ENCODE measurements at regions not wholly inside any gene's neighbourhood (a gene's known extent, or its start where the extent isn't known, plus 50 kb on each side); places are given as distances from the start of the nearest gene placed in this dataset.

DNA sequence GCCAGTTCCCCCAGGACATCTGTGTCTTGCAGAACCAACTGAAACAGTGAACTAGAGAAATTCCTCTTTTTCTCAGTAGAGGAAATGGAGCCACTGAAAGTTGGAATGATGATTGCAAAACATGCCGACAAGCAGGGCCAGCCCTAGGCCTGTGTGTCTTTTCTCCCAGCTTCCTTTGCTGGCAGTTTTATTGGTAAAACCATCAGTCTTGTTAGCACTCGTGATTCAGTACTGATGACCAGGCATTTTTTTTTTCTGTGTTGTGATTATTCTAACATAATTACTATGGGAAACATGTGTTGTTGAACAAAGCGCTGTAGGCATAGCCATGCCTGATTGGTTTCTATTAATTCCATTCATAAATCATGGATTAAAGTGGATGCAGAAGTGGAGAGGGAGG is 620.7 kb downstream of the AACS start:
- TF ChIP-seq CEBPB (IDR thresholded peaks at IDR 0.05) (no peak), EP300 (IDR thresholded peaks at IDR 0.05; ENCODE audit: borderline replicate concordance) (no peak), EGR1 (IDR thresholded peaks at IDR 0.05) (no peak), MAX (IDR thresholded peaks at IDR 0.05) (no peak), ZBTB7A (IDR thresholded peaks at IDR 0.05; ENCODE audit: low read depth) (no peak), TEAD4 (IDR thresholded peaks at IDR 0.05) (no peak), NFIC (IDR thresholded peaks at IDR 0.05) (no peak), RAD21 (IDR thresholded peaks at IDR 0.05; ENCODE audit: low read depth) (no peak), TCF12 (IDR thresholded peaks at IDR 0.05; ENCODE audit: low read depth) (no peak)
- TF ChIP-seq, protein P1, sequence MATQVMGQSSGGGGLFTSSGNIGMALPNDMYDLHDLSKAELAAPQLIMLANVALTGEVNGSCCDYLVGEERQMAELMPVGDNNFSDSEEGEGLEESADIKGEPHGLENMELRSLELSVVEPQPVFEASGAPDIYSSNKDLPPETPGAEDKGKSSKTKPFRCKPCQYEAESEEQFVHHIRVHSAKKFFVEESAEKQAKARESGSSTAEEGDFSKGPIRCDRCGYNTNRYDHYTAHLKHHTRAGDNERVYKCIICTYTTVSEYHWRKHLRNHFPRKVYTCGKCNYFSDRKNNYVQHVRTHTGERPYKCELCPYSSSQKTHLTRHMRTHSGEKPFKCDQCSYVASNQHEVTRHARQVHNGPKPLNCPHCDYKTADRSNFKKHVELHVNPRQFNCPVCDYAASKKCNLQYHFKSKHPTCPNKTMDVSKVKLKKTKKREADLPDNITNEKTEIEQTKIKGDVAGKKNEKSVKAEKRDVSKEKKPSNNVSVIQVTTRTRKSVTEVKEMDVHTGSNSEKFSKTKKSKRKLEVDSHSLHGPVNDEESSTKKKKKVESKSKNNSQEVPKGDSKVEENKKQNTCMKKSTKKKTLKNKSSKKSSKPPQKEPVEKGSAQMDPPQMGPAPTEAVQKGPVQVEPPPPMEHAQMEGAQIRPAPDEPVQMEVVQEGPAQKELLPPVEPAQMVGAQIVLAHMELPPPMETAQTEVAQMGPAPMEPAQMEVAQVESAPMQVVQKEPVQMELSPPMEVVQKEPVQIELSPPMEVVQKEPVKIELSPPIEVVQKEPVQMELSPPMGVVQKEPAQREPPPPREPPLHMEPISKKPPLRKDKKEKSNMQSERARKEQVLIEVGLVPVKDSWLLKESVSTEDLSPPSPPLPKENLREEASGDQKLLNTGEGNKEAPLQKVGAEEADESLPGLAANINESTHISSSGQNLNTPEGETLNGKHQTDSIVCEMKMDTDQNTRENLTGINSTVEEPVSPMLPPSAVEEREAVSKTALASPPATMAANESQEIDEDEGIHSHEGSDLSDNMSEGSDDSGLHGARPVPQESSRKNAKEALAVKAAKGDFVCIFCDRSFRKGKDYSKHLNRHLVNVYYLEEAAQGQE (IDR thresholded peaks at IDR 0.05; ENCODE audit: low read depth), result no peak

- no peak for TF ChIP-seq CEBPB (IDR thresholded peaks at IDR 0.05)
- TF ChIP-seq ZBTB7A (IDR thresholded peaks at IDR 0.05; ENCODE audit: low read depth), result no peak
- TF ChIP-seq TCF12 (IDR thresholded peaks at IDR 0.05; ENCODE audit: low read depth), result no peak
- TF ChIP-seq FOXM1 (IDR thresholded peaks at IDR 0.05; ENCODE audit: borderline replicate concordance, low read depth), result no peak
- TF ChIP-seq YY1 (IDR thresholded peaks at IDR 0.05; ENCODE audit: low read depth), result no peak
- no peak for TF ChIP-seq MAX (IDR thresholded peaks at IDR 0.05)
- TF ChIP-seq, protein P1 (IDR thresholded peaks at IDR 0.05; ENCODE audit: low read depth), result no peak
- no peak for TF ChIP-seq TEAD4 (IDR thresholded peaks at IDR 0.05)
- no peak for TF ChIP-seq RAD21 (IDR thresholded peaks at IDR 0.05; ENCODE audit: low read depth)
- TF ChIP-seq NFIC (IDR thresholded peaks at IDR 0.05), result no peak
- no peak for TF ChIP-seq EP300 (IDR thresholded peaks at IDR 0.05; ENCODE audit: borderline replicate concordance)
- no peak for TF ChIP-seq CREB1 (IDR thresholded peaks at IDR 0.05; ENCODE audit: low read depth)
These were observed 622.2 kb downstream of the AACS start for GRCh38 chr12:125687403-125687802.

- TF ChIP-seq EP300 (IDR thresholded peaks at IDR 0.05; ENCODE audit: borderline replicate concordance) (no peak), EGR1 (IDR thresholded peaks at IDR 0.05) (no peak), RAD21 (IDR thresholded peaks at IDR 0.05; ENCODE audit: low read depth) (no peak), CEBPB (IDR thresholded peaks at IDR 0.05) (no peak), YY1 (IDR thresholded peaks at IDR 0.05; ENCODE audit: low read depth) (no peak), ZBTB7A (IDR thresholded peaks at IDR 0.05; ENCODE audit: low read depth) (no peak), NFIC (IDR thresholded peaks at IDR 0.05) (no peak)
- TF ChIP-seq, protein P2, sequence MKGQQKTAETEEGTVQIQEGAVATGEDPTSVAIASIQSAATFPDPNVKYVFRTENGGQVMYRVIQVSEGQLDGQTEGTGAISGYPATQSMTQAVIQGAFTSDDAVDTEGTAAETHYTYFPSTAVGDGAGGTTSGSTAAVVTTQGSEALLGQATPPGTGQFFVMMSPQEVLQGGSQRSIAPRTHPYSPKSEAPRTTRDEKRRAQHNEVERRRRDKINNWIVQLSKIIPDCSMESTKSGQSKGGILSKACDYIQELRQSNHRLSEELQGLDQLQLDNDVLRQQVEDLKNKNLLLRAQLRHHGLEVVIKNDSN (IDR thresholded peaks at IDR 0.05), result no peak
These were observed 622.6 kb downstream of the AACS start for GRCh38 chr12:125687820-125688219.

- TF ChIP-seq FOXM1 (IDR thresholded peaks at IDR 0.05; ENCODE audit: borderline replicate concordance, low read depth) (no peak), TCF12 (IDR thresholded peaks at IDR 0.05; ENCODE audit: low read depth) (no peak), YY1 (IDR thresholded peaks at IDR 0.05; ENCODE audit: low read depth) (no peak), MAX (IDR thresholded peaks at IDR 0.05) (no peak), NFIC (IDR thresholded peaks at IDR 0.05) (no peak), ZBTB7A (IDR thresholded peaks at IDR 0.05; ENCODE audit: low read depth) (no peak), TEAD4 (IDR thresholded peaks at IDR 0.05) (no peak), EGR1 (IDR thresholded peaks at IDR 0.05) (no peak), CEBPB (IDR thresholded peaks at IDR 0.05) (no peak), EP300 (IDR thresholded peaks at IDR 0.05; ENCODE audit: borderline replicate concordance) (no peak), RAD21 (IDR thresholded peaks at IDR 0.05; ENCODE audit: low read depth) (no peak), TAF1 (IDR thresholded peaks at IDR 0.05; ENCODE audit: low read depth) (no peak)
- TF ChIP-seq, protein P1 (IDR thresholded peaks at IDR 0.05; ENCODE audit: low read depth), result no peak
- TF ChIP-seq, protein P2 (IDR thresholded peaks at IDR 0.05), result no peak
These were observed 623.0 kb downstream of the AACS start for GRCh38 chr12:125688223-125688622.
